Fibroblast of lung (primary cell): ENCODE measurements at regions not wholly inside any gene's neighbourhood (a gene's known extent, or its start where the extent isn't known, plus 50 kb on each side); places are given as distances from the start of the nearest gene placed in this dataset.

Experiments
- EZH2 ChIP-seq: IDR thresholded peaks from 2 replicates; pipeline ENCODE4 v1.5.1; 2012; ENCODE audit warnings: low read length, control low read depth, mild to moderate bottlenecking; ENCODE audit errors: missing control alignments
- TF ChIP-seq, protein P1 (sequence below), 2 donors: IDR thresholded peaks in 1 of 2; conservative IDR thresholded peaks in 1 of 2; 1 replicate in 1 of 2; 2 replicates in 1 of 2; pipeline ENCODE4 v1.5.1; 2011 to 2012; ENCODE audit warnings: low read length in 2 of 2, control low read depth in 1 of 2, inconsistent platforms in 1 of 2, low read depth in 1 of 2, mild to moderate bottlenecking in 1 of 2

- TF ChIP-seq, protein P1, sequence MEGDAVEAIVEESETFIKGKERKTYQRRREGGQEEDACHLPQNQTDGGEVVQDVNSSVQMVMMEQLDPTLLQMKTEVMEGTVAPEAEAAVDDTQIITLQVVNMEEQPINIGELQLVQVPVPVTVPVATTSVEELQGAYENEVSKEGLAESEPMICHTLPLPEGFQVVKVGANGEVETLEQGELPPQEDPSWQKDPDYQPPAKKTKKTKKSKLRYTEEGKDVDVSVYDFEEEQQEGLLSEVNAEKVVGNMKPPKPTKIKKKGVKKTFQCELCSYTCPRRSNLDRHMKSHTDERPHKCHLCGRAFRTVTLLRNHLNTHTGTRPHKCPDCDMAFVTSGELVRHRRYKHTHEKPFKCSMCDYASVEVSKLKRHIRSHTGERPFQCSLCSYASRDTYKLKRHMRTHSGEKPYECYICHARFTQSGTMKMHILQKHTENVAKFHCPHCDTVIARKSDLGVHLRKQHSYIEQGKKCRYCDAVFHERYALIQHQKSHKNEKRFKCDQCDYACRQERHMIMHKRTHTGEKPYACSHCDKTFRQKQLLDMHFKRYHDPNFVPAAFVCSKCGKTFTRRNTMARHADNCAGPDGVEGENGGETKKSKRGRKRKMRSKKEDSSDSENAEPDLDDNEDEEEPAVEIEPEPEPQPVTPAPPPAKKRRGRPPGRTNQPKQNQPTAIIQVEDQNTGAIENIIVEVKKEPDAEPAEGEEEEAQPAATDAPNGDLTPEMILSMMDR (conservative IDR thresholded peaks at IDR 0.05 in 1 of 2, IDR thresholded peaks at IDR 0.05 in 1 of 2; ENCODE audit: low read depth in 1 of 2, low read length in 2 of 2), result no peak
- TF ChIP-seq EZH2, result no peak
Measured at GRCh38 chr18:37956902-37957301, 391.3 kb upstream of the CELF4 start.
